CD14-positive monocyte (primary cell): ENCODE measurements at regions not wholly inside any gene's neighbourhood (a gene's known extent, or its start where the extent isn't known, plus 50 kb on each side); places are given as distances from the start of the nearest gene placed in this dataset.

Experiments used
- DNase-seq, 3 donors: peaks; one replicate each; pipeline ENCODE4 v3.0.0-alpha.2; 2011 to 2022
- H2AFZ ChIP-seq: 2 replicates; pipeline ENCODE4 v1.6.0; 2012; ENCODE audit warnings: mild to moderate bottlenecking, low read depth, low read length, inconsistent platforms; ENCODE audit not compliant: insufficient read depth, poor library complexity, severe bottlenecking
- H3K27ac ChIP-seq, 2 donors: 1 replicate in 1 of 2; 2 replicates in 1 of 2; pipeline ENCODE4 v1.5.1; 2012 to 2013; ENCODE audit warnings: low read length in 2 of 2, control low read depth in 1 of 2, inconsistent platforms in 1 of 2, low read depth in 1 of 2, mild to moderate bottlenecking in 1 of 2
- H3K27me3 ChIP-seq, 2 donors: one replicate each; pipeline versions ENCODE4 v1.6.0 to v1.6.1; 2011 to 2013; ENCODE audit warnings: low read length in 2 of 2; ENCODE audit not compliant: control insufficient read depth in 2 of 2, insufficient read depth in 2 of 2
- H3K36me3 ChIP-seq, 2 donors: replicated peaks in 1 of 2; 1 replicate in 1 of 2; 2 replicates in 1 of 2; pipeline versions ENCODE4 v1.5.1 to v1.6.1; 2012 to 2013; ENCODE audit warnings: low read length in 2 of 2, control low read depth in 1 of 2, inconsistent platforms in 1 of 2, mild to moderate bottlenecking in 1 of 2; ENCODE audit not compliant: insufficient read depth in 2 of 2, control insufficient read depth in 1 of 2
- H3K4me1 ChIP-seq, 2 donors: 1 replicate in 1 of 2; 2 replicates in 1 of 2; pipeline versions ENCODE4 v1.5.1 to v1.6.1; 2012 to 2013; ENCODE audit warnings: low read length in 2 of 2, control low read depth in 1 of 2, inconsistent platforms in 1 of 2, mild to moderate bottlenecking in 1 of 2, moderate library complexity in 1 of 2; ENCODE audit not compliant: insufficient read depth in 2 of 2, control insufficient read depth in 1 of 2
- H3K4me2 ChIP-seq: replicated peaks from 2 replicates; pipeline ENCODE3; 2012; ENCODE audit warnings: low read length, moderate library complexity, mild to moderate bottlenecking; ENCODE audit not compliant: poor library complexity, severe bottlenecking; ENCODE audit errors: extremely low read depth
- H3K4me3 ChIP-seq, 3 experiments: fragments of 200-600 bp in 1 of 3; sonication (generic) in 1 of 3; replicated peaks in 1 of 3; 1 replicate in 2 of 3; 2 replicates in 1 of 3; pipeline ENCODE4 v1.5.1; 2011 to 2013; ENCODE audit warnings: low read length in 3 of 3, mild to moderate bottlenecking in 3 of 3, control low read depth in 2 of 3, low read depth in 2 of 3, inconsistent platforms in 1 of 3, moderate library complexity in 1 of 3
- H3K79me2 ChIP-seq: 2 replicates; pipeline ENCODE4 v1.6.0; 2012; ENCODE audit warnings: mild to moderate bottlenecking, control low read depth, inconsistent platforms, low read length, moderate library complexity; ENCODE audit not compliant: insufficient read depth
- H3K9ac ChIP-seq: 2 replicates; pipeline ENCODE4 v1.6.0; 2017; ENCODE audit warnings: low read length, mild to moderate bottlenecking; ENCODE audit not compliant: insufficient read depth, poor library complexity, severe bottlenecking
- H3K9me3 ChIP-seq, 2 donors: replicated peaks in 1 of 2; 1 replicate in 1 of 2; 2 replicates in 1 of 2; pipeline versions ENCODE4 v1.5.1 to v1.6.1; 2012 to 2013; ENCODE audit warnings: low read length in 2 of 2, control low read depth in 1 of 2; ENCODE audit not compliant: control insufficient read depth in 1 of 2, insufficient read depth in 1 of 2
- H4K20me1 ChIP-seq: 2 replicates; pipeline ENCODE4 v1.6.0; 2012; ENCODE audit warnings: mild to moderate bottlenecking, low read length, control low read depth, moderate library complexity; ENCODE audit not compliant: insufficient read depth
- H3K27ac Mint-ChIP-seq, 7 donors: one replicate each; pipeline ENCODE4 v1.8.0; 2020; ENCODE audit warnings: mild to moderate bottlenecking in 7 of 7, mixed read lengths in 7 of 7, moderate library complexity in 6 of 7, inconsistent platforms in 2 of 7
- H3K27me3 Mint-ChIP-seq, 3 donors: one replicate each; pipeline ENCODE4 v1.8.0; 2021 to 2022; ENCODE audit warnings: low read depth in 3 of 3, mild to moderate bottlenecking in 3 of 3, mixed read lengths in 3 of 3, moderate library complexity in 3 of 3, inconsistent platforms in 1 of 3
- H3K36me3 Mint-ChIP-seq, 2 donors: one replicate each; pipeline ENCODE4 v1.8.0; 2020; ENCODE audit warnings: mixed read lengths in 2 of 2, inconsistent platforms in 1 of 2, mild to moderate bottlenecking in 1 of 2
- H3K4me1 Mint-ChIP-seq: one replicate; pipeline ENCODE4 v1.8.0; 2020; ENCODE audit warnings: mild to moderate bottlenecking, mixed read lengths
- H3K4me3 Mint-ChIP-seq, 2 donors: one replicate each; pipeline ENCODE4 v1.8.0; 2020; ENCODE audit warnings: mild to moderate bottlenecking in 2 of 2, mixed read lengths in 2 of 2, moderate library complexity in 1 of 2
- H3K9me3 Mint-ChIP-seq, 7 donors: one replicate each; pipeline ENCODE4 v1.8.0; 2020 to 2022; ENCODE audit warnings: mixed read lengths in 7 of 7, mild to moderate bottlenecking in 6 of 7, moderate library complexity in 6 of 7, inconsistent platforms in 2 of 7
- WGBS: methylation state at CpG from one replicate; pipeline ENCODE4 v1.1.5; 2013; ENCODE audit warnings: missing lambda C conversion rate; ENCODE audit not compliant: insufficient coverage; 5-methylcytosine and 5-hydroxymethylcytosine counted together
- intact Hi-C, 2 donors: fragments of 100-400 bp; cut with micrococcal nuclease; formaldehyde crosslinking; loops; one replicate each; pipeline versions ENCODE4 v1.15.0 to v1.15.1; 2023
- TF ChIP-seq, protein P1 (sequence below): fragments of 200-600 bp; IDR thresholded peaks from one replicate; pipeline ENCODE4 v1.8.0; 2022; ENCODE audit warnings: antibody characterized with exemption, mild to moderate bottlenecking

DNA sequence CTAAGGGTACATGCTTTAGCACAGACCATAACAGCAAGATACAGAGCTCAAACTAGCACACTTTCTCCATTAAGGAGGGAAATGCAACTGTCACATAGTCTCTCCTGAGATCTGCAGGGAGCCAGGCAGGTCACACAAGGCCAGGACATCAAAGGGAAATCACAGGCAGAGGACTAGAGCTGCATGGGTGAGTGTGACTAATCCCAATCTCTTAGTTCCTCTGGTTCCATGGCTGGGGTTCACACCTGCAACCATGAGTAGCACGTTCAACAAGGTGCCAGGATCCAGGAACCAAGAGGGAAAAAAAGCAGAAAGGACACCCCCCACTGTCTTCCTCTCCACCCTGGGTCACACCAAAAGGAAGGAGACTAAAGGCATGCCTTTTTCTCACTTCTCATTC lies 296.5 kb upstream of the STEAP1 start:
- TF ChIP-seq, protein P1, sequence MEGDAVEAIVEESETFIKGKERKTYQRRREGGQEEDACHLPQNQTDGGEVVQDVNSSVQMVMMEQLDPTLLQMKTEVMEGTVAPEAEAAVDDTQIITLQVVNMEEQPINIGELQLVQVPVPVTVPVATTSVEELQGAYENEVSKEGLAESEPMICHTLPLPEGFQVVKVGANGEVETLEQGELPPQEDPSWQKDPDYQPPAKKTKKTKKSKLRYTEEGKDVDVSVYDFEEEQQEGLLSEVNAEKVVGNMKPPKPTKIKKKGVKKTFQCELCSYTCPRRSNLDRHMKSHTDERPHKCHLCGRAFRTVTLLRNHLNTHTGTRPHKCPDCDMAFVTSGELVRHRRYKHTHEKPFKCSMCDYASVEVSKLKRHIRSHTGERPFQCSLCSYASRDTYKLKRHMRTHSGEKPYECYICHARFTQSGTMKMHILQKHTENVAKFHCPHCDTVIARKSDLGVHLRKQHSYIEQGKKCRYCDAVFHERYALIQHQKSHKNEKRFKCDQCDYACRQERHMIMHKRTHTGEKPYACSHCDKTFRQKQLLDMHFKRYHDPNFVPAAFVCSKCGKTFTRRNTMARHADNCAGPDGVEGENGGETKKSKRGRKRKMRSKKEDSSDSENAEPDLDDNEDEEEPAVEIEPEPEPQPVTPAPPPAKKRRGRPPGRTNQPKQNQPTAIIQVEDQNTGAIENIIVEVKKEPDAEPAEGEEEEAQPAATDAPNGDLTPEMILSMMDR, result no peak
- 83% methylated on average over 1 of the region's 1 CpG for whole genome bisulfite sequencing
- Histone ChIP-seq H3K9me3 (peaks cover 14 to 26% of the 10 kb centered on the region in 2 donors), H3K27me3 (no peaks in the 10 kb centered on the region), H3K4me3 (no peak overlapping the region), H4K20me1 (no peaks in the 10 kb centered on the region), H2AFZ (no peak overlapping the region), H3K79me2 (no peaks in the 10 kb centered on the region), H3K4me2 (no peak overlapping the region), H3K36me3 (no peaks in the 10 kb centered on the region), H3K27ac (no peak overlapping the region), H3K4me1 (no peaks in the 10 kb centered on the region), H3K9ac (no peak overlapping the region)
- H3K4me3 Mint-ChIP-seq, result no peak overlapping the region
- peaks cover 0 to 22% (median 11%) of the 10 kb centered on the region in 7 donors for H3K9me3 Mint-ChIP-seq
- H3K36me3 Mint-ChIP-seq, result no peaks in the 10 kb centered on the region
- no peak for DNase-seq
- no peaks in the 10 kb centered on the region for H3K4me1 Mint-ChIP-seq
- no peak overlapping the region for H3K27ac Mint-ChIP-seq
- H3K27me3 Mint-ChIP-seq, result no peaks in the 10 kb centered on the region
- intact Hi-C loops, result no loop called here

DNA sequence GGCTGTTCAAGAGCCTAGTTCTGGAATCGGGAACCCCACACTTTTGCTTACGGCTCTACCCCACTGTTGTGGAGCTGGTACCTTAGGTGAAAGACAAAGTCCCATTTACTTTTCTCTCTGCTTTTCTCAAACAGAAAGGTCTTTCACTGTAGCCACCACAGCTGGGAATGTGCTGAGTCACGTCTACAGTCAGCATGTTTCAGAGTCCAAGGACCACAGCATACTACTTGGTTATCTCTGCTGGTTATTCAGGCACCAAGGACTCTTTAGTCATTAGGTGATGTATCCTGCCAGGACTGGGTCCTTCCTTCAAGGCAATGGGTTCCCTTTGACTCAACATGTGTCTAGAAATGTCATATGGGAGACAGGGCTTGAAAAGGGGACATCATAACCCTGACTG lies 266.8 kb upstream of the STEAP1 start:
- H3K36me3 Mint-ChIP-seq, result no peaks in the 10 kb centered on the region
- TF ChIP-seq, protein P1, result no peak
- Histone ChIP-seq H3K27ac (no peak overlapping the region), H3K79me2 (no peaks in the 10 kb centered on the region), H3K9ac (no peak overlapping the region), H4K20me1 (no peaks in the 10 kb centered on the region), H2AFZ (no peak overlapping the region), H3K36me3 (no peaks in the 10 kb centered on the region), H3K4me3 (no peak overlapping the region), H3K9me3 (peaks cover 12 to 16% of the 10 kb centered on the region in 2 donors), H3K4me1 (no peaks in the 10 kb centered on the region), H3K27me3 (no peaks in the 10 kb centered on the region), H3K4me2 (no peak overlapping the region)
- DNase-seq, result no peak
- no peak overlapping the region for H3K4me3 Mint-ChIP-seq
- H3K27ac Mint-ChIP-seq, result no peak overlapping the region
- no peaks in the 10 kb centered on the region for H3K4me1 Mint-ChIP-seq
- peaks cover 0 to 12% (median 4%) of the 10 kb centered on the region in 7 donors for H3K9me3 Mint-ChIP-seq
- 81% methylated on average over 3 of the region's 3 CpGs for WGBS
- intact Hi-C loops, result no loop called here
- H3K27me3 Mint-ChIP-seq, result peaks cover 0 to 2% (median 0%) of the 10 kb centered on the region in 3 donors
